HepG2 (cell line): ENCODE measurements at regions not wholly inside any gene's neighbourhood (a gene's known extent, or its start where the extent isn't known, plus 50 kb on each side); places are given as distances from the start of the nearest gene placed in this dataset.
A peak's percentile ranks its signal among the peaks of the same experiment; 100 is the strongest.

Experiments
- CTCF ChIP-seq: sonication (generic); formaldehyde crosslinking; IDR thresholded peaks from 2 replicates; pipeline ENCODE4 v1.5.0; 2020; ENCODE audit warnings: mild to moderate bottlenecking, missing genetic modification reagents, moderate library complexity
- HMGA1 ChIP-seq: sonication (generic); formaldehyde crosslinking; conservative IDR thresholded peaks from 2 replicates; pipeline ENCODE4 v1.4.0; 2020; ENCODE audit warnings: missing genetic modification reagents
- MED1 ChIP-seq: sonication (generic); formaldehyde crosslinking; IDR thresholded peaks from 2 replicates; pipeline ENCODE4 v1.4.0; 2020; ENCODE audit warnings: missing genetic modification reagents
- NFATC3 ChIP-seq: sonication (generic); formaldehyde crosslinking; IDR thresholded peaks from 2 replicates; pipeline ENCODE4 v1.5.1; 2020; ENCODE audit warnings: mild to moderate bottlenecking, missing genetic modification reagents
- PBX3 ChIP-seq: sonication (generic); formaldehyde crosslinking; IDR thresholded peaks from 2 replicates; pipeline ENCODE4 v1.8.1; 2023; ENCODE audit warnings: missing genetic modification reagents, inconsistent platforms, borderline replicate concordance
- RAD21 ChIP-seq: fragments of 450-650 bp; formaldehyde crosslinking; IDR thresholded peaks from 2 replicates; pipeline ENCODE4 v1.5.0; 2020; ENCODE audit warnings: mild to moderate bottlenecking
- SMAD3 ChIP-seq: sonication (generic); formaldehyde crosslinking; IDR thresholded peaks from 2 replicates; pipeline ENCODE4 v1.4.0; 2020; ENCODE audit warnings: missing genetic modification reagents
- SP140L ChIP-seq: sonication (generic); formaldehyde crosslinking; IDR thresholded peaks from 2 replicates; pipeline ENCODE4 v1.4.0; 2020; ENCODE audit warnings: missing genetic modification reagents, borderline replicate concordance
- TBX2 ChIP-seq: sonication (generic); formaldehyde crosslinking; IDR thresholded peaks from 2 replicates; pipeline ENCODE4 v1.5.0; 2020; ENCODE audit warnings: missing genetic modification reagents, mild to moderate bottlenecking, borderline replicate concordance
- TP53 ChIP-seq: sonication (generic); formaldehyde crosslinking; conservative IDR thresholded peaks from 2 replicates; pipeline ENCODE4 v1.4.0; 2020; ENCODE audit warnings: missing genetic modification reagents
- UBTF ChIP-seq: sonication (generic); formaldehyde crosslinking; IDR thresholded peaks from 2 replicates; pipeline ENCODE4 v1.4.0; 2020; ENCODE audit warnings: mild to moderate bottlenecking, missing genetic modification reagents
- ZFP41 ChIP-seq: sonication (generic); formaldehyde crosslinking; IDR thresholded peaks from 2 replicates; pipeline ENCODE4 v1.4.0; 2020; ENCODE audit warnings: mild to moderate bottlenecking, missing genetic modification reagents, borderline replicate concordance
- ZNF12 ChIP-seq: sonication (generic); formaldehyde crosslinking; IDR thresholded peaks from 2 replicates; pipeline ENCODE4 v1.5.0; 2020; ENCODE audit warnings: missing genetic modification reagents
- ZNF646 ChIP-seq: sonication (generic); formaldehyde crosslinking; IDR thresholded peaks from 2 replicates; pipeline ENCODE4 v1.9.0; 2021; ENCODE audit warnings: mild to moderate bottlenecking, missing genetic modification reagents
- ZNF761 ChIP-seq: sonication (generic); formaldehyde crosslinking; conservative IDR thresholded peaks from 2 replicates; pipeline ENCODE4 v1.4.0; 2020; ENCODE audit warnings: mild to moderate bottlenecking, missing genetic modification reagents

- TF ChIP-seq HMGA1 (CRISPR knock-in tag) (no peak), SP140L (CRISPR knock-in tag) (no peak), ZFP41 (no peak), SMAD3 (CRISPR knock-in tag) (peak; percentile 59; the same call in 1 of the 2 replicates), TBX2 (CRISPR knock-in tag) (no peak), NFATC3 (CRISPR knock-in tag) (0 out of 2 replicates have a peak, but pooled peaks have one; percentile 22), UBTF (no peak), RAD21 (CRISPR knock-in tag) (peak; percentile 91), ZNF646 (CRISPR knock-in tag) (no peak), PBX3 (CRISPR knock-in tag) (no peak), CTCF (CRISPR knock-in tag) (peak; percentile 89), ZNF12 (no peak), ZNF761 (CRISPR knock-in tag) (no peak), TP53 (CRISPR knock-in tag) (no peak), MED1 (0 out of 2 replicates have a peak, but pooled peaks have one; percentile 21)
Measured at GRCh38 chr10:33008499-33009243, 50.6 kb upstream of the ITGB1 start (continued).
